ENCODE measurements at regions not wholly inside any gene's neighbourhood (a gene's known extent, or its start where the extent isn't known, plus 50 kb on each side); places are given as distances from the start of the nearest gene placed in this dataset.
"Not testable (repeated sequence)": the region's sequence is repeated elsewhere in the genome, so short reads cannot be mapped to it uniquely, and the experiment has no call there.

DNA sequence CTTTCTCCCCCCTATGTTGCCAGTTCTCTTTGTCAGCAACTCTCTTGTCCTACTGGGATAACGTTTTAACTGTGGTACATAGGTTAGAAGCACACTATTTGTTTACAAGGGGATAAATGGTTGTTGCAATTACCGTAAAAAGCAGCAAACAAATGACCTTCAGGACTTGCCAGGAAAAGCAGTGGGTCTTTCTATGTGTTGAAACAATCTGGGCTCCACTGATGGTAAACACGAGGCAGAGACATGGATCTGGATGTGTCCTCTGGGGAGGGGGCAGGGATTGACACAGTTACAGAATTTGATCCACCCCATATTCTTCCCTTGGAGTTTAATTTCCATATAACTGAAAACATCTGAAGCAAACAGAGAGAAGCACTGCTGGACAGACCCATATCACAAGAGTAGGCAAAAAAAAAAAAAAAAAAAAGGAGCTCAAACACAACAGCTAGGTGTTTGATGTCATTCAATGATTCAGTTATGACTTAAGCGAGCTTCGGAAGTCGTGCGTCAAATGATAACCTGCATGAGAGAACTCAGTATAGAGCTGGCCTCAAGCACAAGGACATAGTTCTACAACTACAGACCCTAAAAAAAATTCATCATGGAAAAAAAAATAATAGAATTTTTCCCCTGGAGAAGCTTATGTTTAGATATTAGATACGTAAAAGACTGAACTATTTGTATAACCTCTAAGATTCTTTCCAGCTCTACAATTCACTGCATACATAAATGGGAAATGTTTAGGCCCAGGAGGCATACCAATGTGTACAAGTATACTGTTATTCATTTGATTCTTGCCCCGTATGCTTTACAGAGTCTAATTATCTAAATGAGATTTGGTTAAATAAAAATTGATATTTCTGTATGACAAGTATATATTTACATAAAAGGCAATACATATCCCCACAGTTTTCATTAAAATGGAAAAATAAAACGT, 127.7 kb downstream of the ALDH8A1 start:
- DNase-seq (ENCODE audit: low read depth, low spot score): no peak

DNA sequence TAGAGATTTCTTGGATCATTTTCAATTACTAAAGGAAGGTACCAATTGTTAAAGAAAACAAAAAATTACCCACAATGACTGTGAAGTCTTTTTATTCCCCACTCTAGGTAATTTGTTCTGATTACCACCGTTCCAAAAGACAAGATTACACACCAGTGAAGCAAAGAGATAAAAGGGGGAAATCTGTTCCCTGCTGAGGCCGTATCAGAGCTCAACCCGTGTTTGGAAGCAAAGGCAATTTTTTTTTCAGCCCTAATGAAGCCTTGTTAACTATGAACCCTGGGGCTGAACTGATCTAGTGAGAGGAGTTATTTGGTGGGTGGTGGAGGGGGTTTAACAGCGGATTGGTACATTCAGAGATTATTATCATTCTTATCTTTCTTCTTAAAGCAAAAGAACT, 128.5 kb downstream of the ALDH8A1 start:
- no peak for DNase-seq (ENCODE audit: low read depth, low spot score)

DNA sequence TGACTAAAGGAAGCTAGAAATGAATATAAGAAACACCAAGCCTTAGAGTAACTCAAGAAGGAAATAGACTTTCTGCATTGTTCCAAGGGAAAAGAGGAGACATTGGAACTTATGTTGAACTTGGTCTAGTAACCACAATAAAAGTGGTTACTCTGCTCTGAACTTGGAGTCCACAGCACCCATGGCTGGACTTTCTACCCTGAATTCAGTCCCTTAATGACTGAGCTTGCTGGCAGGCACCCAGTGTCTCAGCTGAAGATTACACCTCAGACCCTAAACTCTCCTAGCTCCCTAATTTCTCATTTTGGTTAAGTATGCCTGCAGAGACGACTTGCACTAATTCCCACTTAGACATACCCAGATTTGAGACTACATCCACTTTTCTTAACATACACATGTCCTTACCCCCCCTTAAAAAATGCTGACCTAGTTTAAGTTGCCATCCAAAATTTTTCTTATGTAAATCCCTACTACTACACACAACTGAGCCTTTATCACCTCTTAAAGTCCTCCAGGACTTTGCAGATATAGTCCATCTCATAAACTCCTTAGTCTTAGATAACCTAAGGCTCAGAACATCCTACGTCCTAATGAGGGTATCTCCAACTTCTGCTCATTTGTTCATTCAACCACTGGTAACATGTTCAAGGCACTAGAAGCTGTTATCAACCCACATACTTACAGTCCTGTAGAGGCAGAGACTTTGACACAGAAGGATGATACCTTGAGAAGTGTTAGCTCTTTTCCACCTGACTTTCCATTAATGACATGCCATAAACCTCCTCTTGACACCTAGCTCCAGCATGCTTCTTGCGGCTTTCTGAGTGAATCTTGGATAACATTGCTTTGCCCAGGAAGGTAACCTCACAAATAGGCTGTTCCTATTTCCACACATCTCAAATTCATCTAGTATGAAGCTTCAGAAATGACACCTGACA, 129.8 kb downstream of the ALDH8A1 start:
- DNase-seq (ENCODE audit: low read depth, low spot score): no peak

DNA sequence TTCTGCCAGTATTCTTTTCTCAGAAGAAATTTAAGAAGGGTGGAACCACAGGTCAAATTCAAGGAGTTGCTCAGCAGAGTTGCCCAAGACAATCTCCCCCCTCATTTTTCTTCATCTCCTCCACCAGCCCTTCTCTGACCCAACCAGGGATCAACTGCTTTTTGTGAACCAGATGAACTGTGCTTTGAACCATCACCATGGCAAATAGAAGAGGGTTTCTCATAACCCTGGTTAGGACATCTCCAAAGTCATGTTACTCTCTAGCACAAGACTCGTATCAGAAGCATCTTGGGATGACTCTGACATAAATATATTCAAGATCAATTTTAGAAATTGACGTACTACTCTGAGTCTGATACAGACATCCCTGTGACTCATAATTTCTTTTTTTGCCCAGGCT, 130.7 kb downstream of the ALDH8A1 start:
- no peak for DNase-seq (ENCODE audit: low read depth, low spot score)

DNA sequence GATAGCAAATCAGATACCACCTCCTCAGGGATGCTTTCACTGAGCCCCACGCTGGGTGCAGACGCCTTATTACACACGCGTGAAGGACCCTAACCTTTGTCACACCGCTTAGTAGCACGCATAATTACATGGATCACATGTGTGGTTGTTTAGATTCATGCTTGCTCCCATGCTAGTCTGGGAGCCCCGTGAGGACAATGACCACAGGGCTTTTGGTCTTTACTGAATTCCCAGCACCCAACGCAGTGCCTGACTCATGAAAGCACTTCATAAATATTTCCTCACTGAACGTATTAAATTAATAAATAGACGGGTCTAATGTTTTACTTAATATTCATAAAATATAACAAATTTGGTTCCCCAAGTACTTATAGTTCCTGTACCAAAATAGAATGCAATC, 132.5 kb downstream of the ALDH8A1 start:
- DNase-seq (ENCODE audit: low read depth, low spot score): no peak

DNA sequence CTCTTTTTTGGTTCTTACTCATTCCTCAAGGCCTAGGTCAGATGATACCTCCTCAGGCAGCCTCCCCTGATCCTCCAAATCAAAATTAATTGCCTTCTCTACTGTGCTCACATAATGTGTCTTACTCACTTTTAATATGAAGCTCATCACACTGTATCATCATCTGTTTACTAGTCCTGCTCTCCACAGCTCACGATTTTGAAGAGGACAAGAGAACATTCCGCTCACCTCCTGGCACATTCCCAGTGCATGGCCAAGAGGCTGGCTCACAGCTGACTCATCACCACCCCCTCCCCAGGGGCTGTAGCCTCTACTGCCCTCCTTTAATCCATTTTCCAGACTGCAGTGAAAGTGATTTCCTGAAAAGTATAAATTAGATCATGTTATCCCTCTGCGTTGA, 133.1 kb downstream of the ALDH8A1 start:
- no peak for DNase-seq (ENCODE audit: low read depth, low spot score)

DNA sequence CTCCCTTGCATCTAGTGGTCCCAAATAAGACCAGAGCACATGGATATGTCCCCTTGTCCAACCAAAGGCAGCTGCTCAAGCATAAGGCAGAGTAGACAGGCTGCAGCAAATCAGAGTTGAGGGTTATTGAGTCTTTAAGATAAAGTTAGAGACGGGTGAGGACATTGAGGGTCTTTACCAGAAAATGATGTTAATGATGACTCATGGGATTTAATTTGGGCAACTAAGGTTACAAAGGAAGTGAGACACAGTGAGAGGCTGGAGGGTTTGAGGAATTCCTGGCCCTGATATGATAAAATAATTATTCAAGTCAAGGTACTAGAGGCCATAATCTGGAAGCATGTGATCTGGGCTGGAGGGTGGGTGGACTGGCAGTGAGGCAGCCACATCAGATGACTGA, 133.6 kb downstream of the ALDH8A1 start:
- DNase-seq (ENCODE audit: low read depth, low spot score): no peak

DNA sequence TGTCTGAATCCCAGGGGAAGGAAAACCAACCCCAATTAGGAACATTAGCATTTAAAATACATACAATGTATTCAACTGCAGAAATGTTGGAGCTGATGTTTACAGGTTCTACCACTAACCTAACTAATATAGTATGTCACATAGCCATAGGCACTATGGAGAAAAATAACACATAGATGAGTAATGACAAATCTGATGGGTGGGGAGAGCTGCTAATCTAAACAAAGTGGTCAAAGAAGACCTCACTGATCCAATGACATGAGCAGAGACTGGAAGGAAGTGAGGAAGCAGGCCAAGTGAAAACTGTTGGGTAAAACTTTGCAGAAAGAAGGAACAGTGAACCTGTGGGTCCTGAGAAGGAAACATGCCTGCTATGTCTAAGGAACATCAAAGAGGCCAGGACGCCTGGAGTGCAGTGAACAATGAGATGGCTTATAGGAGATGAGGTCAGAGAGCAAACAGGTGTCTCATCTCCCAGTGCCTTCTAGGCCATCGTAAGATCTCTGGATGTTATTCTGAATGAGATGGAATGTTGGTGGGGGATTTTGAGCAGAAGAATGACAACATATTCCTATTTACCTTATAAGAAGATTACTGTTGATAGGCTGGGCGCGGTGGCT, 135.7 kb downstream of the ALDH8A1 start:
- DNase-seq (ENCODE audit: low read depth, low spot score): no peak

DNA sequence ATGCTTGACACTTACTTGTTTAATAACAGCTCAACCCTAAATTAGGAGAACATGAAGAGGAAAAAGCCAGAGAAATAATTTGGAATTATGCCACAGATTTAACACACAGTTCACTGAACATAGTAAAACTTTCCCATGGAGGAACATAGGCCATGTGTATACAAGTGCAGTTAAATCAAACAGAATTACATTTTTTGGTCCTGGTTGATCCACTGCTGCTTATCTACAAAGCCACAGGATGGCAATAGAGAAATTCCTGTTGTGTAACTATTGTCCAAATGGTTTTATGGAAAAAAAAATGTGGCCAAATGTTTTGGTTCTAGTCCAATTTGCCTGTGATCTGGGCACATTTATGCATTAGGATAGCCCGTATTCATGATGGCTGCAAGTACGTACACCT, 136.8 kb downstream of the ALDH8A1 start:
- no peak for DNase-seq (ENCODE audit: low read depth, low spot score)

DNA sequence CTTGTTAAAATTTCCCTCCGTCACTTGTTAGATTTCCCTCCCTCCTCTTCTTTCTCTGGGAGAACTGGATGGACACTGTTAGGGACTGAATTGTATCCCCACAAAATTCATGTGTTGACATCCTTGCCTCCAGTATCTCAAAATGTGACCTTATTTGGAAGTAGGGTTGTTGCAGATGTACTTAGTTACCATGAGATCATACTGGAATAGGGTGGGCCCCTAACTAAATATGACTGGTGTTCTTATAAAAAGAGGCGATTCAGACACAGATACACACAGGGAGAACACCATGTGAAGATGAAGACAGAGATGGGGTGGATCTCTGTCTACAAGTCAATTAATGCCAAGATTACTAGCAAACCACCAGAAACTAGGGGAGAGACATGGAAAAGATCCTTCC, 139.5 kb downstream of the ALDH8A1 start:
- no peak for DNase-seq (ENCODE audit: low read depth, low spot score)

DNA sequence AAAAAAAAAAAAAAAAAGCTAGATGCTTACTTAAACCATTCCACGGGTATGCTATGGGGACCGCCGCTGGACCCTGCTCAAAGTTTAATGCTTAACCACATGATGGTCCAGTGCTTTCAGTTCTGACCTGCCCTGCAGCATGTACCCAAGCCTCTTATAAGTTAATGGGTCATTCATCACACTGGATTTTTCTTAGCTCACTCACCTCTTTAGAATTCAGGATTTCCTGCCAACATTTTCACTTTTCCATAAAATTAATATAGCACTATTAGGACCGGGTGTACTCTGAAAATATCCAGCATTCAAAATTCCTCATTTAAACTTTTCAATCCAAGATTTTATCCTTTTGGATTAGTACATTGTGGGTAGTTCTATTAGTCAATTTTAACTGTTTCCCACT, 140.8 kb downstream of the ALDH8A1 start:
- DNase-seq (ENCODE audit: low read depth, low spot score): no peak

DNA sequence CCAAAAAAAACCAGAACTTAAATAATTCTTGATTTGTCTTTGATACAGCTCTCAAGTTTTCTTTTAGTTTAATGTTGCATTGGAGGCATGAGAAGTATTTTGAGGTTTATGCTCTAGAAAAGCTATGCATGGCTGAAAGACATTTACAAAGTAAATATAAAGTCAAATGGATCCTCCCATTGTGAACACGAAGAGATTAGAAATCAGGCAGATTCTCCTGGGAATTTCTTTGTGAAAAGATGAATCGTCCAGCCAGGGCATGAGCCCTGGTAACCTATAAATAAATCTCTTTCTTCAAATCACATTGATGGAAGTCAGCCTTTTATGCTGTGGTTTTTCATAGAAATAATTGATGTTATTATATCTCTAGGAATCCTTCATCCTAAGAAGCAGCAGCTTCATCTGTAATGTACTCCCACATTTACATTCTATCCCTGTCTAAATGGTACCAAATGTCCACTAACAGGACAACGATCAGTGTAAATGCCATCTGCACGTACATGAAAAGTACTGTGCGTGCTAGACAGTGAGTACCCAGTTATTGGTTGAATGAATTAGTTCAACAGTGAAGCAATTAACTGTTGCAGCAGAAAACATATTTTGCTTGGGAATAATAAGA, 143.6 kb downstream of the ALDH8A1 start:
- no peak for DNase-seq (ENCODE audit: low read depth, low spot score)

DNA sequence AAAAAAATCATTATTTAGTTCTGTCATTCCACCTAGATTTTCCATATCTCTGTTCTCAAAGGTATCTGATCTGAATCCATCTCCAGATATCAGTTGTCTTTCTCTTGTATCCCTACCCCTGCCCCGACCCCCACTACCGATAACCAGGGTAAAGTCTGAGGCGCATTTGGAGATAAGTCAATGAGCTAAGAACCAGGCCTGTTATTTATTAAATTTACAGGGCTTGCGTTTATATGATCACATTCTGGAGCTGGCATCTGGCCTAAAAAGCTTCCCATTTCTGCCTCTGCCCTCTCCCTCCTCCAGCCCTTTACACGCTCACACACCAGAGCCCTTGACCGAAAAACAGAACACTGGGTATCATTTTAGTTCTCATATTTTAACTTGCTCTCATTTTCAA, 144.7 kb downstream of the ALDH8A1 start:
- no peak for DNase-seq (ENCODE audit: low read depth, low spot score)

DNA sequence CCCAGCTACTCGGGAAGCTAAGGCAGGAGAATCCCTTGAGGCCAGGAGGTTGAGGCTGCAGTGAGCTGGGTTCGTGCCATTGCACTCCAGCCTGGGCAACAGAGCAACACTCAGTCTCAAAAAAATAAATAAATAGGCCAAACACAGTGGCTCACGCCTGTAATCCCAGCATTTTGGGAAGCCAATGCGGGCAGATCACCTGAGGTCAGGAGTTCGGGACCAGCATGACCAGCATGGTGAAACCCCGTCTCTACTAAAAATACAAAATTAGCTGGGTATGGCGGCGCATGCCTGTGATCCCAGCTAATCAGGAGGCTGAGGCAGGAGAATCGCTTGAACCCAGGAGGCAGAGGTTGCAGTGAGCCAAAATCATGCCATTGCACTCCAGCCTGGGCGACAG, 145.6 kb downstream of the ALDH8A1 start:
- DNase-seq (ENCODE audit: low read depth, low spot score): not testable (repeated sequence)

DNA sequence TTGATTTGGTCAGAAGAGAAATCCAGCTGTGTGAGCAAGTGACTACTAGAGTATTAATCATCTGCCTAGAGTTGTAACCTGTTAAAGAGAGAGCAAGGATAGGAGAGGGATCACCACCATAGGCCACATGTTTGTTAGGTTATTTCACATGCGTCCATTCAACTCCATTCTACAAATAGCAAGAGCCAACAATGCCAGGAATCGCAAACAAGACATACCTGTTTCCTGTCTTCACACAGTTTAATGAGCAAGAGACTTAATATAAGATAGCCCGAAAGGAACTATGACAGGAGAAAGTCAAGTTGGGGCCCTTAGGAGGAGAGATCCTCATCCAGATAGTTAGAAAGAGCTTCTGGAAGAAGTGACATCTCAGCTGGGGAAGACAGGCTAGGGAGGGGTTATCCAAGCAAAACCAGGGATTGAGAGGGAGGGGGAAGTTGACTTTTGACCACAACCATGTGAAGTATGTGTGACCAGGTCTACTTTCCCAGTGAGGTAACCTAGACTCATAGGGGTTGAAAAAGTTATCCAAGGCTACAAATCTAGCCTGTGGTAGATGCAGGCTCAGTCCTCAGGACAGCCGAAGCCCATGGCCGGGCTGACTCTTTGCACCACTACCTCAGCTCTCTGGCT, 147.4 kb downstream of the ALDH8A1 start:
- no peak for DNase-seq (ENCODE audit: low read depth, low spot score)

DNA sequence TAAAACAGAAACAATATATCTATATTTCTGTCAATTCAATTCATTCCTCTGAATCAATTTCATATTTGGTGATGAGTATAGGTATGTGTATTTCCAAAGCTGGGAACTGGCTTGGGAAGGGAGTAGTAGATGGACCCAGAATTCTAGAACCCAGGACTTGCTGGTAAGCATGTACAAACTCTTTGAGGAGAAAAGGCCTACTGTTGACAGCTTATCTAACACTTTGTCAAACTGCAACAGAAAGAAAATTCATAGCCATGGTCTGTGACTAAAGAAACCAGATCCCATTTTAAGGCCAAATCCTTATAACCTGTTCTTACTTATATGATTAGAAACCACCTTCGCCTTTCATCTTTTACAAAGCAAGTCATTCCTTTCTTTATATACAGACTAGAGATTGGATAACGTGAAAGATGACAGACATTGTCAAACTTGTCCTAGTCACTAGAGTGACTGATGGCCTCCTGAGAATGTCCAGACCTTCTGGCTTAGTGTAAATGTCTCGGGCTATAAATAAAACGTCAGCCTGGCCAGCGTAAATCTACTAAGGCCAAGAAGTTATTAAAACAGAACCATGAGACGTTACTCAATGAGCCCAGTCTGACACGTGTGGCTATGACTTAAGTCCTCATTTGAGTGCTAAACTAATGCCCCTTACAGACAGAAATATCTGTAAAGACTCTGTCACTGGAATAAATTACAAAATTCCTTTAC, 152.3 kb downstream of the ALDH8A1 start:
- DNase-seq (ENCODE audit: low read depth, low spot score): no peak

DNA sequence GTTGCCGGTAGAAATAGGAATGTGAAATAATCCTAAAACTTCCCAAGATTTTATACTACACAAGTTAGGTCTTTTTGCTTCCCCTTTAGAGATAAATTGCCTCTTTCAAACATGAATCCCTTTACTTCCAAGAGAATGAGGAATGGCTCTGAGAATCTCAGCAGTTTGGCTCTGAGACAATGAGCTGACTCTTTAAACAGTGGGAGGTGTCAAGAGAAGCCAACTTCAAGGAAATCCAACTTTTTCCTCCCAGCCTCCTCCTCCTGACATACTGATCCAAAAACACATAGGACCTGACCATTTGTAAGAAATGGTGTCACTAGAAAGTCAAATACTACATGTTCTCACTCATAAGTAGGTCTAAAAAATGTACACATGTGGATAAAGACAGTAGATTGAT, 154.2 kb downstream of the ALDH8A1 start:
- no peak for DNase-seq (ENCODE audit: low read depth, low spot score)

DNA sequence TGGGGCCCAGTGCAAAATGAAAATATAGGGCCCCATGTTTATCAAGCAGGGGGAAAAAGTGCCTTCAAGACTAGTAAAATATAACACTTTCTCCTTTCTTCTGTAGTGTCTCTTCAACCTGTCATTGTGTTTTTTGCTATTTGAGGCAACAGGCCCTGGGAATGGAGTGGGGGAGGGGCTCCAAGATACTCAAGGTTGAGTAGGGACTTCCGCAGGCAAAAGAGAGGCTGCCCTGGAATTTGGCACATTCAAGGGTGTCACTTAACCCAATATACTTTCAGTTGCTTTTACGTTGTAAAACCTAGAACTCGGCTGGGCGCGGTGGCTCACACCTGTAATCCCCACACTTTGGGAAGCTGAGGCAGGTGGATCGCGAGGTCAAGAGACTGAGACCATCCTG, 154.9 kb downstream of the ALDH8A1 start:
- DNase-seq (ENCODE audit: low read depth, low spot score): no peak

DNA sequence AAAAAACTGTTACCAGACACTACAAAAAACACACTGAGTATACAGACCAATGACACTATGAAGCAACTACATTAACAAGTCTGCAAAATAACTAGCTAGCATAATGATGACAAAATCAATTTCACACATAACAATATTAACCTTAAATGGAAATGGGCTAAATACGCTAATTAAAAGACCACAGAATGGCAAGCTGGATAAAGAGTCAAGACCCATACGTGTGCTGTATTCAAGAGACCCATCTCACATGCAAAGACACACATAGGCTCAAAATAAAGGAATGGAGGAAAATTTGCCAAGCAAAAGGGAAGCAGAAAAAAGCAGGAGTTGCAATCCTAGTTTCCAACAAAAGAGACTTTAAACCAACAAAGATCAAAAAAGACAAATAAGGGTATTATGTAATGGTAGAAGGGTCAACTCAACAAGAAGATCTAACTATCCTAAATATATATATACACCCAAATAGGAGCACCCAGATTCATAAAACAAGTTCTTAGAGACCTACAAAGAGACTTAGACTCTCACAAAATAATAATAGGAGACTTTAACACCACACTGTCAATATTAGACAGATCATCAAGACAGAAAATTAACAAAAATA, 158.6 kb downstream of the ALDH8A1 start:
- DNase-seq (ENCODE audit: low read depth, low spot score): not testable (repeated sequence)

DNA sequence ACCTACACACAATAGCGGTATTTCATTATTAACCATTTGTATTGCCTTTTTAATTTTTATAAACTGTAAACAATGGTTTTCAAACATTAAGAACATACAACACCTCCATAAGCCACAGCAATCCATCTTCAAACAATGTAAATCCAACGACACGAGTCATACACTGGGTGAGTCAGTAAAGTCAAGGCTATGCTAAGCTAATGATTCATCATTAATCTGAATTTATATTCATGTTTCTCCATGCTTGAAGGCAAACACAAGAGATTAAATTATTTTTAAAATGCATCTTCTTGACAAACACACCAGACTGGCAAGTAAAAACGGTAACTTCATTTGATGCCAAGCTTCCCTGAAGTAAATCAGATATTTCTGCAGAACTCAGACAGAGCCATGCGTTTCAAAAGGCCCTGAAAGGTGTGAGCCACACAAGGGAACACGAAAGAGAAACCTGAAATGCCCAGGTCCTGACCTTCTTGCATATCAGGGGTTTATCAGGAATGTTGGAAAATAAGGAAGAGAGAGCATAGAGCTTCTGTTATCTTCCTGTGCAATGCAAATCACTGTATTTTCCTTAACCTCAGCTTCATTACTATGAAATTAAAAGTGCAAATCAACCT, 162.5 kb downstream of the ALDH8A1 start:
- DNase-seq (ENCODE audit: low read depth, low spot score): no peak
